Hippocampal formation (tissue), 2 donors: ENCODE measurements at regions not wholly inside any gene's neighbourhood (a gene's known extent, or its start where the extent isn't known, plus 50 kb on each side); places are given as distances from the start of the nearest gene placed in this dataset.
"Not testable (repeated sequence)": the region's sequence is repeated elsewhere in the genome, so short reads cannot be mapped to it uniquely, and the experiment has no call there.

ENCODE experiments used
- DNase-seq, 2 donors: peaks; one replicate each; lab custom pipeline; 2025; lab: John Stamatoyannopoulos, UW

GRCh38 chr2:132220589-132220988 lies 58.8 kb upstream of the ANKRD30BL start:
- DNase-seq, result not testable (repeated sequence)

- DNase-seq, result not testable (repeated sequence)
Measured at GRCh38 chr2:132221886-132222285, 60.1 kb upstream of the ANKRD30BL start.

- no peak for DNase-seq
Measured at GRCh38 chr2:132252191-132252893, 90.6 kb upstream of the ANKRD30BL start.

GRCh38 chr2:132252894-132253264 lies 91.1 kb upstream of the ANKRD30BL start:
- no peak for DNase-seq

GRCh38 chr2:132253496-132254305 lies 91.9 kb upstream of the ANKRD30BL start:
- no peak for DNase-seq

- DNase-seq, result not testable (repeated sequence)
Measured at GRCh38 chr2:132254306-132254919, 92.7 kb upstream of the ANKRD30BL start.

- DNase-seq, result no peak
Measured at GRCh38 chr2:132255714-132256113, 94.0 kb upstream of the ANKRD30BL start.

- DNase-seq, result no peak
Measured at GRCh38 chr2:132256251-132256902, 94.6 kb upstream of the ANKRD30BL start.

- DNase-seq, result not testable (repeated sequence)
Measured at GRCh38 chr2:132256903-132257300, 95.2 kb upstream of the ANKRD30BL start.

GRCh38 chr2:132257301-132258171 lies 95.8 kb upstream of the ANKRD30BL start:
- not testable (repeated sequence) for DNase-seq

GRCh38 chr2:132259276-132259675 lies 97.5 kb upstream of the ANKRD30BL start:
- DNase-seq, result not testable (repeated sequence)

- not testable (repeated sequence) for DNase-seq
Measured at GRCh38 chr2:132265595-132265994, 103.8 kb upstream of the ANKRD30BL start.

- DNase-seq, result no peak
Measured at GRCh38 chr2:132267105-132267497, 105.3 kb upstream of the ANKRD30BL start.

GRCh38 chr2:132267498-132268283 lies 105.9 kb upstream of the ANKRD30BL start:
- not testable (repeated sequence) for DNase-seq

- not testable (repeated sequence) for DNase-seq
Measured at GRCh38 chr2:132268284-132268976, 106.7 kb upstream of the ANKRD30BL start.

GRCh38 chr2:132268977-132269523 lies 107.3 kb upstream of the ANKRD30BL start:
- DNase-seq, result no peak

GRCh38 chr2:132270255-132270654 lies 108.5 kb upstream of the ANKRD30BL start:
- no peak for DNase-seq

GRCh38 chr2:132270981-132271546 lies 109.3 kb upstream of the ANKRD30BL start:
- no peak for DNase-seq

- not testable (repeated sequence) for DNase-seq
Measured at GRCh38 chr2:132271794-132272193, 110.0 kb upstream of the ANKRD30BL start.
